ENCODE measurements at regions not wholly inside any gene's neighbourhood (a gene's known extent, or its start where the extent isn't known, plus 50 kb on each side); places are given as distances from the start of the nearest gene placed in this dataset.

GRCh38 chr13:69094485-69094884 lies 1013.1 kb upstream of the ATXN8OS start:
- no peak for DNase-seq (ENCODE audit: low read depth, low spot score)

GRCh38 chr13:69092615-69093322 lies 1014.9 kb upstream of the ATXN8OS start:
- peak; percentile 16 for DNase-seq (ENCODE audit: low read depth, low spot score)

GRCh38 chr13:69077267-69077666 lies 1030.4 kb upstream of the ATXN8OS start:
- DNase-seq (ENCODE audit: low read depth, low spot score) = no peak

DNA sequence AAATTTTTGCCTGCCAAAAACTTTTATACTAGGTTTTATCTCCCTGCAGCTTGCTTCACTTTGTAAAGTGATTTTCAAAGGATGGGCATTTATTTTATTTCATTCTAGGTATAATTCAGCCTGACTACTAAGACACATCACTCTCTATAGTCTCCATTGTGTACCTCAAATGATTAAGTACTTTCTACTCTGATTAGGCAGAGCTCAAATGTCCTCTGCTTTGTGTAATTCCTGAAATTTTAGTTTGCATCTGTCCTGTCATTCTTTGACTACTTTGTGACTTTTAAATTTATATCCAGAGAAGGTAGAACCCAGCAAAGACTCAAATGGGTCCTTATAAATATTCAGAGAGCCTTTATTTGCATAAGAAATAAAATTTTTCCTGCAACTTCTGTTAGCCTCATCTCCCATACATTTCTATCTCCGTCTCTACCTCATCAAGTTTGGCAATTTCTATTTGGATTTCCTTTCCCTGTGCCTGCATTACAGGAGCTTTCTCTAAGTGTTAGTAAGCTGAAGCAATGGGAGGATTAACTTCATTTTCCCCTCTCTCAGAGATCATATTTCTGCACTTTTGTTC lies 1038.0 kb upstream of the ATXN8OS start:
- DNase-seq (ENCODE audit: low read depth, low spot score) = no peak

GRCh38 chr13:69050696-69051095 lies 1056.9 kb upstream of the ATXN8OS start:
- no peak for DNase-seq (ENCODE audit: low read depth, low spot score)

DNA sequence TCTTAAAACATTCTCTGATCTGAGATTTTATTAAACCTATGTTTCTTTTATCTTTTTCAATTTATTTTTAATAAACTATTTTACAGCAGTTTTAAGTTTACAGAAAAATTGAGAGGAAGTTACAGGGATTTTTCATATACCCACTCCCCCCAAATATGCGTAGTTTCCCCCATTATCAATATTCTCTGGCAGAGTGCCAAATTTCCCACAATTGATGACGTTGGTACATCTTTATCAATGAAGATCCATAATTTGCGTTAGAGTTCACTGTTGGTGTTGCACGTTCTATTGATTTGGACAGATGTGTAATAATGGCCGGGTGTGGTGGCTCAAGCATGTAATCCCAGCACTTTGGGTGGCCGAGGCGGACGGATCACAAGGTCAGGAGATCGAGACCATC lies 1063.0 kb upstream of the ATXN8OS start:
- DNase-seq (ENCODE audit: low read depth, low spot score) = no peak

- no peak for DNase-seq (ENCODE audit: low read depth, low spot score)
Measured at GRCh38 chr13:69040898-69041297, 1066.7 kb upstream of the ATXN8OS start.

- DNase-seq (ENCODE audit: low read depth, low spot score) = no peak
Measured at GRCh38 chr13:69035771-69036170, 1071.9 kb upstream of the ATXN8OS start.

DNA sequence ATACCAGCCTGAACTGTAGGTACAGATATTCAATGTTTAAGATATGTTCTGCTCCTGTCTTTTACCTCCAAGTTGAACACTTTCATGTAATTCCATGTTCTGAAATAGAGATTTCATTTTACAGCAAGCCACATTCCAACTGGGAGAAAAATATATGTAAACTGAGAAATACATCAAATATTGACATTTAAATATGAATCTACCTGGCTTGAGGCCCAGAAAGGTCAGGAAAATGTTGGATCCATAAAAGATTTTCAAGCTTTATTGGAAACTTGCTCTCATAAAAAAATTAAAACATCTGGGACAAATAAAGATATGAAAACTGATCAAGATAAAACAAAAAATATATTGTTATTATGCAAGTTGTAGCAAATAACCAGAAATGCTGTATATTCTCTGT lies 1078.7 kb upstream of the ATXN8OS start:
- no peak for DNase-seq (ENCODE audit: low read depth, low spot score)

DNA sequence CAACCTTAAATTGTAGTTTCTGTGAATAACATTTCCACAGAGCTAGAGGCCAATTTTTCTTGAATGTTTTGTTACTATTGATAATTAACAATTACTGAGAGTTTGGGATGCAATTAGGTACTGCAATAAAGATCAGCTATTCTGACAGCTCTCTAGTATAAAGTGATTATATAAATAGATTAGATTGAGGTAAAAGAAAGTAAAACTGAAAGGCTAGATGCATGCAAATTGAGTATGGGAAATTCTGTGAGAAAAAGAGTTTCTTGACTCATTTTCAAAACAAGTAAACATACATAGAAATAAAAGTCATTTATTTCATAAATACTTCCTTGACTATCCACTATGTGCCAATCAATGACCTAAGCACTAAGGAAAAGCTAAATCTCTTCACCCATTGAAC lies 1087.5 kb upstream of the ATXN8OS start:
- no peak for DNase-seq (ENCODE audit: low read depth, low spot score)

- peak; percentile 3 for DNase-seq (ENCODE audit: low read depth, low spot score)
Measured at GRCh38 chr13:69018173-69018572, 1089.5 kb upstream of the ATXN8OS start.

GRCh38 chr13:69010789-69011188 lies 1096.8 kb upstream of the ATXN8OS start:
- no peak for DNase-seq (ENCODE audit: low read depth, low spot score)

- no peak for DNase-seq (ENCODE audit: low read depth, low spot score)
Measured at GRCh38 chr13:69008499-69008898, 1099.1 kb upstream of the ATXN8OS start.

- DNase-seq (ENCODE audit: low read depth, low spot score) = no peak
Measured at GRCh38 chr13:68998056-68998455, 1109.6 kb upstream of the ATXN8OS start.

GRCh38 chr13:68996668-68997025 lies 1111.0 kb upstream of the ATXN8OS start:
- DNase-seq (ENCODE audit: low read depth, low spot score) = no peak

DNA sequence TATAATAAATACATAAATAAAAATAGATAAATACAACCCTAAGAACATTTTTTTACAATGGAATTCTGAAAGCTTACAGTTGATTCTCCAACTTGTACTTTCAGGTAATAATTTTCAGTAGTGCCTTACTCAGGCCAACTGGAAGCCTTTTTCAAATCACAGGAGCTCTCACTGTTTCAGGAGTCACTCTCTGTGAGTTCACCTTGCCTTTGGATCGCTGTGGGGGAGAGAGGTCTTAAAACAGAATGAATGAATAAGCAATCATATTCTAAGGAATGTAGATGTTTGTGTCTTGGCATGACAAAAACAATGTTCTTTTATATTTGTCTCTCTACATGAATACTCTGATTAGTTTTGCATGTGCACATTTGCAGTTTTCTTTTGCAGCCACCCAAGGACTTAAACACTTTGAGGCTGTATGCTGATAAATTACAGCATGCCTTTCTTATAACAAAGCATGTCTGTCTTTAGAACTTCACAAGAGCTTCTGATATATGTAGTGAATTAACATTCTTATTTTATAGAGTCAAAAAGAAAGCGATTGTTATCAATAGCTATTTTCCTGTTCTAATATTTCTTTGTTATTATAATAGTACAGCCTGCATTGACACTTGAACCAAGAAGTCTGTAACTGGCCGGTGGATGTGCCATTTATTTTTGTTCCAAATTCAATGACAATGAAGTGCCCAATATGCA lies 1111.5 kb upstream of the ATXN8OS start:
- DNase-seq (ENCODE audit: low read depth, low spot score) = no peak

GRCh38 chr13:68993154-68993553 lies 1114.5 kb upstream of the ATXN8OS start:
- DNase-seq (ENCODE audit: low read depth, low spot score) = no peak

DNA sequence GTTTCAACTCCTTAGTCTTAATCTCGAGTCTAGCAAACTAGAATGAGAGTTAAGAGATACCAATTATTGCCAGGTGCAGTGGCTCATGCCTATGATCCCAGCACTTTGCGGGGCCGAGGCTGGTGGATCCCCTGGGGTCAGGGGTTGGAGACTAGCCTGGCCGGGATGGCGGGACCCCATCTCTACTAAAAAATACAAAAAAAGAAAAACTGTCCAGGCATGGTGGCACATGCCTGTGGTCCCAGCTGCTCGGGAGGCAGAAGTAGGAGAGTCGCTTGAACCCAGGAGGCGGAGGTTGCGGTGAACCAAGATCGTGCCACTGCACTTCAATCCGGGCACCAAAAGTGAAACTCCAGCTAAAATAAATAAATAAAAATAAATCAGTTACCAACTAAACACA lies 1119.5 kb upstream of the ATXN8OS start:
- DNase-seq (ENCODE audit: low read depth, low spot score) = no peak

- DNase-seq (ENCODE audit: low read depth, low spot score) = no peak
Measured at GRCh38 chr13:68987585-68987984, 1120.0 kb upstream of the ATXN8OS start.

- DNase-seq (ENCODE audit: low read depth, low spot score) = no peak
Measured at GRCh38 chr13:68984688-68985319, 1122.8 kb upstream of the ATXN8OS start.

DNA sequence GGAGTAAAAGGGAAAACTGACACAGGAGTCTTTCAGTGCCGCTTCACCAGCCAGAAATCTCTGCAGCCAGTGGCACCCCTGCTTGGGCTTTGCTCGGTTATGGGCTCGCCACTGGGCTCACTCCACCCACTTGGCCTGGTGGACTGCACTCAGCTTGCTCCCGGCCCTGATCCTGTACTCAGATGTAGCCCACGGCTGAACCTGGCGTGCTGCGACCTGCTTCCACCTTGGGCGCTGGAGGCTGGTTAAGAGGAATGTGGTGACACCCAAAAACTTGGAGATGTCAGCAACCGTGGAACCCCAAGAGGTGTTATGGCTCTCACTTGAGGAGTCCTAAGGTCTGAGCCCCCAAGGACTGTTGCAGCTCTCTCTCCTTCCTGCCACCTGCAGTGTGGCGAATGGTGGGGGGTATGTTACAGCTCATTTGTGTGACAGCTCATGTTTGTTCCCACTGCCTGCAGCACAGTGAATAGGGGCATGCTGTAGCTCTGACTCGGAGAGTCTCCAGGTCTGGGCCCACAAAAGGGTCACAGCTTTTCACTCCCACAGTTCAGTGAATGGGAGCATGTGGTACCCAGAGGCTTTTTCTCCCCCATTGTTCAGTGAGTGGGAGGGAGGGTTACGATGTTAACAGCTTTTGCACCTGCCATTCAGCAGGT lies 1124.5 kb upstream of the ATXN8OS start:
- no peak for DNase-seq (ENCODE audit: low read depth, low spot score)

GRCh38 chr13:68976287-68976686 lies 1131.3 kb upstream of the ATXN8OS start:
- DNase-seq (ENCODE audit: low read depth, low spot score) = no peak

Measured in ELF-1 (cell line).